GM12892 (cell line): ENCODE measurements at regions not wholly inside any gene's neighbourhood (a gene's known extent, or its start where the extent isn't known, plus 50 kb on each side); places are given as distances from the start of the nearest gene placed in this dataset.

Experiments
- POLR2A ChIP-seq: IDR thresholded peaks from 2 replicates; pipeline ENCODE4 v1.6.1; 2011; ENCODE audit warnings: low read depth, low read length, control low read depth
- POLR2AphosphoS5 ChIP-seq: IDR thresholded peaks from 2 replicates; pipeline ENCODE4 v1.6.1; 2011; ENCODE audit warnings: low read depth, low read length, control low read depth
- TAF1 ChIP-seq: IDR thresholded peaks from 2 replicates; pipeline ENCODE4 v1.6.1; 2011; ENCODE audit warnings: low read depth, mild to moderate bottlenecking, control low read depth, low read length, borderline replicate concordance

- TF ChIP-seq POLR2A (no peak), TAF1 (no peak), POLR2AphosphoS5 (no peak)
These were observed 343.9 kb upstream of the NOCT start for GRCh38 chr4:138671606-138672084.
